ENCODE measurements at regions not wholly inside any gene's neighbourhood (a gene's known extent, or its start where the extent isn't known, plus 50 kb on each side); places are given as distances from the start of the nearest gene placed in this dataset.

- no peak for DNase-seq (ENCODE audit: low read depth in 4 of 4, low spot score in 3 of 4)
Observed at GRCh38 chr10:21269289-21269688, 256.2 kb downstream of the SKIDA1 start.

- no peak for DNase-seq (ENCODE audit: low read depth in 4 of 4, low spot score in 3 of 4)
Observed at GRCh38 chr10:21265622-21266021, 259.9 kb downstream of the SKIDA1 start.

DNA sequence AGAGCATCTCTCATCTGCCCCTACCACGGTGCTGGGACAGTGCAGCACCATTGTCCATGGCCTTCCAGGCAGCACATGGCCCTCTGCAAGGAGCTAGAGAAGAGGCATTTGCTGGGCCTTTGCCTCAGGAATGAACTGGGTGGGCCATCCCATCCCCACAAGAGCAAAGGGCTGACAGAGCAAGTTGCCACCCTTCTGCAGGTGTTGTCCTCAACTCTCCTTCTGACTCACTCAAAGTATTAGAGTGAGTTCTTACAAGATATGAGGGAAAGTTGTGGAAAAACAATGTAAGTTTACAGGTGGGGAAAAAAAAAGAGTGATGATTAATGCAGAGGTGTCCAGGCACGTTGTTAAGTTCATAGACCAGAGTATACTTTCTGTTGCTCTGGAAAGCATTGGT is 261.2 kb downstream of the SKIDA1 start:
- DNase-seq (ENCODE audit: low read depth in 4 of 4, low spot score in 3 of 4): no peak

DNA sequence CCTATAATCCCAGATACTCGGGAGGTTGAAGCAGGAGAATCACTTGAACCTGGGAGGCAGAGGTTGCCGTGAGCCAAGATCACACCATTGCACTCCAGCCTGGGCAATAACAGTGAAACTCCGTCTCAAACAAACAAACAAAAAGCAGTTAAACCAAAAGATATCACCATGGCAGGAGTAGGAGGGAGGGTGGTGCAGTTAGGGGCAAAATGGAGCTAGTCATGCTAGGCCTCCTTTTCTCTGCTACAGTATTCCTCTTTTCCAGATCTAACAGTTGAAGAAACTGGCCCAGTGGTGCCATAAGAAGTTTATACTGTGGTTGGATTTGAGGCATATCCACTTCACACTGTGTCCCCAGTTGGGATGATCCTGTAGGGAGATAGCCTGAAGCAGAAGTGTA is 261.6 kb downstream of the SKIDA1 start:
- no peak for DNase-seq (ENCODE audit: low read depth in 4 of 4, low spot score in 3 of 4)

DNA sequence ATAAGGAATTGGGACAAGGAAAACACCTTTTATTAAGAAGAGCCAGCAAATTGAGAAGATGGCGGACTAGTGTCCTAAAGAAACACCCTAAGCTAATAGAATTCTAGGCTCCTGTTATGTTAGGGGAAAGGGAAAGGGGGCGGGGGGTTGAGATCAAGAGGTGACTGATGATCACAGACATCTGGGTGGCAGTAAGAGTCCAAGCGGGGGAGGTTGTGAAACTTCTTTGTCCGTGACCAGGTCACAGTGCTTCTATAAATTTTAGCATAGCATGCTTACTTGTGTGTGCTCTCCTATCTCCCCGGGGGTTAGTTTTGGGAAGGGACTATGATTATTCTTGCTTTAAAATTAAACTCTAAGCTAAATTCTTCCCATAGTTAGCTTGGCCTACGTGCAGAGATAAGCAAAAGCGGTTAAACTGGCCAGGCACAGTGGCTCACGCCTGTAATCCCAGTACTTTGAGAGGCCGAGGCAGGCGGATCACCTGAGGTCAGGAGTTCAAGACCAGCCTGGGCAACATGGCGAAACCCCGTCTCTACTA is 262.1 kb downstream of the SKIDA1 start:
- DNase-seq (ENCODE audit: low read depth in 4 of 4, low spot score in 3 of 4): no peak

DNA sequence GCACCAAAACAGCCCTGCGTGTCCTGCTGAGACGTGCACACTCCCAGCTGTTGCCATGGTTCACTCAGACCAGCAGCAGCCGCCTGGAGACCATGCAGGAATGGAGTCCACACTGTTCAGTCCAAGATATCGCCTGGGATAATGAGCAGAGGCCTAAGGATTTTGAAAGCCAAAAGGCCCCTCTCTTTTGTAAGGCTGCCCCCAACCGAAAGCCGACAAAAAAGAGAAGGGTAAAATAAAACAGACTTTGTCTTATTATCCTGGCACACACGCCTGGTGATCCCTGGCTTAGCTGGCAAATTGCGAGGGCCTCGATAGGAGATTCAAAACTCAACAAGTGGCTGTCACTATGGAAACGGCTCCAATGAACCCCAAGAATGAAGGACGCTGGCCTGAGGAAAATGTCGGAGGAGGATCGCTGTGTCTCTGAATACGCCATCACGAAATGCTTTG is 263.6 kb downstream of the SKIDA1 start:
- DNase-seq (ENCODE audit: low read depth in 4 of 4, low spot score in 3 of 4): no peak

DNA sequence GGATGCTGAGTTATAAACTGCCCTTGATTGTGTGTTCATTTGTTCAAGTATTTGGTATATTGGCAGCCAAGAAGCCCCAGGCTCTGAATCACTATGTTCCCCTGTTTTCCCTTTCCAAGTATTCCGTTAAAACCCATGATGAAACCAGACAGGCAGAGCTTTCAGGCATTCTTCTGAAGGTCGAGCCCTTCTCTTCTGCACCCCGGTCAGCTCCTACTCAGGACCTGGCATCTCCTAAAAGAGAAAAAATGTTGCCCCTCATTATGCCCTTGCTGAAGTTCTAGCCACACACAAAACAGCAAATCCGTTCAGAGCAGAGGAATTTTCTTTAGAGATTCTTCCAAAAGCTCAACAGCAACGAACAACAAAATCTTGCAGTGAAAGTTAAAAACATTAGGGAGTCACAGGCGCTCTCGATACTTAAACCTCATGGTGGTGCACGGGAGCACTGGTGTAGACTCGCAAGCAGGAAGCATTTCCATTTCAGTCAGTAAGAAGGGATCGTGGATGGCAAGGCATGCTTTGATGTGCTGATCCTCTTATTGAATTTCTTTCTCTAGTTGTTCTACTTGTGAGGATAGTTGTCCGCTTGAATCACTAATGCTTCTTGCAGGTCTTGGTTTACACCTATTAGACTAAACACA is 264.9 kb downstream of the SKIDA1 start:
- no peak for DNase-seq (ENCODE audit: low read depth in 4 of 4, low spot score in 3 of 4)

DNA sequence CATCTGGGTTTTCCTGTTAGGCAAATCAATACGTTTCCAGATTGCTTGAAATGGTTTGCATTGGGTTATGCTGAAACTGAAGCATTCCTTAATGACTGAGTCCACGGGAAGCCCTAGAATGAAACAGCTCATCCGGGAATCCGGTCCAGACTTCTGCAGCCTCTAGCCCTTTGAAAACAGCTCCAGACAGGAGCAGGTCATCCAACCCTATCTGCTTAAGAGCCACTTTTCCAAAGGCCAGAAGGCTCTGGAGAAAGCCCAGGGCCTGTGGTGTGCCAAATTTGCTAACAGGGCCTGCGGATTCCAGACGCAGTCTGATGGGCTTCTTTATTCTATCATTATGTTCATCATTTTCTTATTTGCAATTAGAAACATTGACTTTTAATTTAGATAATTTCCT is 265.4 kb downstream of the SKIDA1 start:
- DNase-seq (ENCODE audit: low read depth in 4 of 4, low spot score in 3 of 4): no peak

- DNase-seq (ENCODE audit: low read depth in 4 of 4, low spot score in 3 of 4): no peak
Observed at GRCh38 chr10:21257919-21258318, 267.6 kb downstream of the SKIDA1 start.

GRCh38 chr10:21257191-21257590 is 268.3 kb downstream of the SKIDA1 start:
- DNase-seq (ENCODE audit: low read depth in 4 of 4, low spot score in 3 of 4): no peak

- no peak for DNase-seq (ENCODE audit: low read depth in 4 of 4, low spot score in 3 of 4)
Observed at GRCh38 chr10:21249435-21249834, 276.0 kb downstream of the SKIDA1 start.

GRCh38 chr10:21247592-21247991 is 277.9 kb downstream of the SKIDA1 start:
- DNase-seq (ENCODE audit: low read depth in 4 of 4, low spot score in 3 of 4): no peak

DNA sequence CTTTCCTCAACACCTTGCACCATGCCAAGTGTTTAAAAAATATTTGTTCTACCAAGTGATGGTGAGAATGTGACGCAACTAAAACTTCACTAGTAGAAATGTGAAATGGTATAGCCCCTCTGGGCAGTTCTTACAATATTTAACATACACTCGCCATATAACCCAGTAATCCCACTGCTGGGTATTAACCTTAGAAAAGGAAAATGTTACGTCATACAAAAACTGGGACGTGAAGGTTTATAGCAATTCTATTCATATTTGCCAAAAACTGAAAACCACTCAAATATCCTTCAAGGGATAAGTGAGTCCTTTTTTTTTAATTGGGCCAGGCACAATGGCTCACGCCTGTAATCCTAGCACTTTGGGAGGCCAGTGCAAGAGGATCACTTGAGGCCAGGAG is 279.3 kb downstream of the SKIDA1 start:
- no peak for DNase-seq (ENCODE audit: low read depth in 4 of 4, low spot score in 3 of 4)

DNA sequence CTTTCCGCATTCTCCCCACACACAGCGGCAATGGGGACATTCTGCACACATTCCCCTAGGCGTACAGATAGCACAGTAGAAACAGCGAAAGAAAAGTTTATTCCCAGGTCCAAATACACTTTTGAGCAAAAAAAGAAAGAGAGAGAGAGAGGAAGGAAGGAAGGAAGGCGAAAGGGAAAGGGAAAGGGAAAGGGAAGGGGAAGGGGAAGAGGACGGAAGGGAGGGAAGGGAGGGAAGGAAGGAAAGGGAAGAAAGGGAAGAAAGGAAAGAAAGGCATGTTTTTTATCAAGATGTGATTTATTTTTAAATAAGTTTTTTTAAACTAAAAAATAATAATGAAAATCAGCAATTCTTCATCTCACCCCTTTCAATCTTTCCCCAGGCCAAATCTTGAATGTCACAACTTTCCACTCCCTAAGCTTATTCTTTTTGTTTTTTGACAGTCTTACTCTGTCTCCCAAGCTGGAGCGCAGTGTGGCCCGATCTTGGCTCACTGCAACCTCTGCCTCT is 281.7 kb downstream of the SKIDA1 start:
- DNase-seq (ENCODE audit: low read depth in 4 of 4, low spot score in 3 of 4): no peak

GRCh38 chr10:21242915-21243314 is 282.6 kb downstream of the SKIDA1 start:
- no peak for DNase-seq (ENCODE audit: low read depth in 4 of 4, low spot score in 3 of 4)

DNA sequence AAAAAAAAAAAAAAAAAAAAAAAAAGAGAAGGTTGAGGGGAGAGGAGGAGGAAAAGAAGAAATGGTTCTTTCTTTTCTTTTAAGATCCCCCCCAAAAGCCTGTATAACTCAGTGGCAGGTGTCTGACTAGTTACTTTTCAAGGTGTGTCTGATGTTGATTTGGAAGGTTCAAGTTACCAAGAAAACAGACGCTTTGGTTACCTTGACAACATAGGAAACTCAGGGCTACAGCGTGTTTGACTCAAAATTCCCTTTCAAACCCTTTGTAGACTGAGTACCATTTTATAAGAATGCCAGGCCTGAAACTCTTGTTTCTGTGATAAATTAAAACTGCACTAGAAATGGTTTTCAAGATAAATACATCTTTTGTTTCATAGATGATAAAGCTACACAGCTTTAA is 286.8 kb downstream of the SKIDA1 start:
- peak in 1 of 4 donors; percentile 36 for DNase-seq (ENCODE audit: low read depth in 4 of 4, low spot score in 3 of 4)

DNA sequence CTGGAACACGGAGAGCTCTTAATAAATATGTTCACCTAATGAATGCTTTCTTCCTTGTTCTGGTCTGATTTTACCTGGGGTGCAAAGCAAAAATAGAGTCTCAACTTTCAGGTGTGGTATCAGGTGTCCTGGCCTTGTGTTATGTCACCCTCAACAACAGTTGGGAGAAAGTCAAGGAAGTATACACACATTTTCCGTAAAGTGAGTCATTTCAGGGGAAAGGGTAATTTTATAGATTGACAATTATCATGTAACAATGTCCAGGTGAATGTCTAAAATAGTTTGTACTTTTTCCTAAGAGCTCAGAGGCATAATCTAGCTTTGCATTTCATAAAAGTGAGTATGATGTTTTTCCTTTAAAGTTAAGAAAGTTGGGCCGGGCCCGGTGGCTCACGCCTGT is 287.4 kb downstream of the SKIDA1 start:
- DNase-seq (ENCODE audit: low read depth in 4 of 4, low spot score in 3 of 4): no peak

GRCh38 chr10:21234761-21235160 is 290.7 kb downstream of the SKIDA1 start:
- no peak for DNase-seq (ENCODE audit: low read depth in 4 of 4, low spot score in 3 of 4)

DNA sequence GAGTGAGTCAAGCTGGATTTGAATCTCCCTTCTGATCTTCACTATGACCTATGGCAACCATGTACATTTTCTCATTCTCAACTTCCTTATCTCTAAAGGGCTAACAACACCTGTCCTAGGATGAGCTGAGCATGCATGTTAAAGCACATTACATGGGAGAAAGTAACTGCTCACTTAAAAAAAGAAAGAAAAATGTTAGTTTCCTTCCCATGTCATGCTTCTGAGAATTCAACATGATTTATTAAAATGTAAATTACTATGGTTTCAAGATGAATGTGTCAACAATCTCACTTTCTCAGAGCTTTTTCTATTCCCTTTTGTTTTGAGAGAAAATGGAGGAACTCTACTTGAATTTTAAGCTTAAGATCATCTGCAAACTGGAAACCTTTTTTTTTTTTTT is 295.3 kb downstream of the SKIDA1 start:
- DNase-seq (ENCODE audit: low read depth in 4 of 4, low spot score in 3 of 4): no peak

DNA sequence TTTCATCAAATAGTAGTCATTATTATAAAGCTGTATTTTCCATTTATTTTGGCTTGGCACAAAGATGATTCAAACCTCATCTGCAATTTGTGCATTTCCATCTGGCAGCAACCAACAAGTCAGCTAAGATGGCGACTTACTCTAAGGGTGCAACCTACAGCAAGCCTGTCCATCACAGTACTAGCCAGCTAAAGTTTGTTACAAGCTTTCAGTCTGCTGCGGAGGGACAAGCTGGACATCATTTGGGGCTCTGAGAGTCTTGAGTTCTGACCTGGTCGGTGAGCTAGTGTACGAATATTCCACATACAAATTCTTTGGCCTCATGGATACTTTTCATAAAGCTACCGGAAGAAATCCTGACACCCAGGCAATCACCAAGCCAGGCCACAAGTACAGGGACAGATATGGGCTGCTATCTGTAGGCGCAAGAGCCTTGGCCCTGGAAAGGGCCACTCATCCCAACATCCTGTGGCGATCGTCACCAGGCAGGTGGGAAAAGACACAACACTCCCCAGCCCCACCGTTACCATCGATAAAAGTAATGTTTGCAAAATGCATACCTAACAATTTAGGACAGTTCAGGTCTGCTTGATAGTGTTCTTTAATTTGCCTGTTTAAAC is 307.6 kb downstream of the SKIDA1 start:
- no peak for DNase-seq (ENCODE audit: low read depth in 4 of 4, low spot score in 3 of 4)

DNA sequence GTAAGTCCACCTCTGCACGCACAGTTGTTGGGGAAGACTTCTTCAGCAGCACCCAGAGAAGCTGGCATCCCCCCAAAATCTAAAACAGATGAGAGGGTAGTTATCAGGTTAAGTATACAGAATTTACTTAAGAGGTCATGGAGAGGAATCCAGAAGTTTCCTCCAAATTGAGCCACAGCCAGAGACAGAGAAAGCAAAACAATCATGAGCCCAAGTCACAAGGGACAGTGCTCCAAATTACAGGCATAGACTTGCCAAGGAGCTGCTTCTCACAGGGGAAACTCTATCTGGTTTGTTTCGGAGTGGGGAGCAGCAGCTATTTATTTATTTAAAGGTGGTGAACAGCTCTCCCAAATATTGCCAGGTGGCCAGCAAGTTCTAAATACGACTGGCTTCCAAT is 308.4 kb downstream of the SKIDA1 start:
- no peak for DNase-seq (ENCODE audit: low read depth in 4 of 4, low spot score in 3 of 4)

DNA sequence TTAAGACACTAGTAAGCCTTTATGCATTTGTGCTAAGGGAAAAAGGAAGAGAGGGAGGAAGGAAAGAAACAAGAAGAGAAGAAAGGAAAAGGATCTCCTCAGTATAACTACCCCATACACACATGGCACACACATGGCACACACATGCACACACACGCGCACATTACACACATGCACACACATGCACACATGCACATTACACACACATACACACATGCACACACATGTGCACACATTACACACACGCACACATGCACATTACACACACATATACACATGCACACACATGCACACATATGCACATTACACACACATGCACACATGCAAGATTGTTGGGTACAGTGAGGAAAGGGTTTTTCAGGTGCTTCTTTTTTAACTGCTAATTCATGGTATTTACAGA is 311.2 kb downstream of the SKIDA1 start:
- no peak for DNase-seq (ENCODE audit: low read depth in 4 of 4, low spot score in 3 of 4)

All from left renal pelvis (tissue), 4 donors.